HG03432 (cell line): ENCODE measurements at regions not wholly inside any gene's neighbourhood (a gene's known extent, or its start where the extent isn't known, plus 50 kb on each side); places are given as distances from the start of the nearest gene placed in this dataset.

Experiments used
- ATAC-seq: cut with Tn5 transposase; IDR thresholded peaks from one replicate; pipeline ENCODE4 v1.9.1; 2021; ENCODE audit warnings: mild to moderate bottlenecking, moderate library complexity; ENCODE audit not compliant: unreplicated experiment

GRCh38 chr22:49365191-49365837 is 462.4 kb downstream of the BRD1 start:
- ATAC-seq, result no peak

GRCh38 chr22:49364398-49364797 is 463.3 kb downstream of the BRD1 start:
- no peak for ATAC-seq

DNA sequence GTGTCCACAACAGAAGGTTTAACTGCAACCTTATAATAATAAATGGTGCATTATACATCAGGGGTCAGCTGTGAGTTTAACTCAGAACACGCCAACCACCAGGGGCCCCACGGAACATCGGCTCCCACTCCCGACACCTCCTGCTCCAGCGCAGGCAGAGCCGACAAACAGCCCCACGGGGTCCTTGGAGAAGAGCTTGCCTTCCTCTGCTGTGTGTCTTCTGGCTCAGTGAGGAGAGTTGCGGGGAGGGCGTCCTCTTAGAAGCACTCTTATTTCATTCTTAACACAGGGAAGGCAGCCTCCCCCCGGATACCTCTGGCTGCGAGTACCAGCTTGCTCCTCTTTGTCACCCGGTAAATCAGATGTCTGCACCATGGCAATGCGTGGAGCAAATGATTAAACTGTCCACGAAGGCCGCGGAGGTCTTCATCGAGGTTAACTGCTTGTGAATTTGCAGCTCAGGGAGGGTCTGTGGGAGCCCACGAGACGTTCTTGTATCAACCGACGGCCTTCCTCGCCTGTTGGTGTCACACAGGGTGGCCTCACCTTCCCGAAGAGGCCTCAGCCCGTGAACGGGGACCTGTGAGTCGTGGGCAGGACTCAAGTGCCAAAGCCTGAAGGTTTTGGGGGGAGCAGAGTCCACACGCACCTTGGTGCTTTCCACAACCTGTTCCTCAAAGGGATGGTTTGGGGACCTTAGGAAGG is 464.0 kb downstream of the BRD1 start:
- no peak for ATAC-seq

GRCh38 chr22:49362211-49362839 is 465.3 kb downstream of the BRD1 start:
- ATAC-seq, result no peak

DNA sequence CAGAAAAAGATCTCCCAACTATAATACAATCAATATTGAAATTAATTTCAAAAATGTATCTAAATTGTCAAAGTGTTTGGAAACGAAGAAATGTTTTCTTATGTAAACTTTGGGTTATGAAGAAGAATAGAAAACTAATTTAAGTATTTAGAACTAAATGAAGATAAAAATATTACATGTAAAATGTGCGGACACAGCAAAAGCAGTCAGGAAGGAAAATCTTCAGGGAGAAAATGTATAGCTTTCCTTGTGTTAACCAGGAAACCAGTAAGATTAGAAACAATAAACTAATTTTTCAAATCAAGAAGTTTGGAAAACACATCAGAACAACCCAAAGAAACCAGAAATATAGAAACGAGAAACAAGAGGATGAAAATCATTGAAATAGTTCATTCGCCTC is 466.5 kb downstream of the BRD1 start:
- ATAC-seq, result no peak

DNA sequence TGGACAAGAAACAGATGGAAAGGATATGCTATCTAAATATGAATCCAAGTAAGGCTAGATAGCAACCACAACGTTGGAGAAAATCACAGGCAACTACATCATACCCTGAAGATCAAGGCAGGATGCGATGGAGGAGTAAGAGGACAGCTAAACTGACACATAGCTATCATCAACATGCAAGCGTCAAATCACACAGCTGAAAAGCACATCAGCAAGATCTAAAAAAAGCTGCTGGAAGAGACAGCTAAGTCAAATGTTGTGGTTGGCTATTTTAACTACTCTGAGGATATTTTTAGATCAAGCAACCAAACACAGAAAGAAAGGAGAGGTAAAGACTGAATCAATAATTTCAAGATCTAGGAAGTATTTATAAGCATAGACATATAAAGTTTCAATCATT is 466.9 kb downstream of the BRD1 start:
- no peak for ATAC-seq

GRCh38 chr22:49359076-49359475 is 468.6 kb downstream of the BRD1 start:
- no peak for ATAC-seq

- no peak for ATAC-seq
Measured at GRCh38 chr22:49357661-49358440, 469.8 kb downstream of the BRD1 start.

DNA sequence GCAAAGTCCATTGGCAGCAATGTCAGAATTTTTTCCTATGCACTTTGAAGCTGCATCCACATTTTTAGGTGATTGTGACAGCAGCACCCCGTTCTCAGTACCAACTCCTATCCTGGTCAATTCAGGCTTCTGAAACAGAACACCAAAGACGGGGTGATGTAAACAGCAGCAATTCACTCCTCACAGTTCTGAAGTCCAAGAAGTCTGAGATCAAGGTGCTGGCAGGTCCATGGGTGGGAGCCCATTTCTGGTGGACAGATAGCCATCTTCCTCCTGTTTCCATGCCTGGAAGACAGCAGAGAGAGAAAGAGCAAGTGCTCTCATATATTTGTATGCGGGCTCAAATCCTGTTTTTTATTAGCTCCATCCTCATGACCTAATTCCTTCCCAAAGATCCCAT is 471.2 kb downstream of the BRD1 start:
- no peak for ATAC-seq

- no peak for ATAC-seq
Measured at GRCh38 chr22:49355211-49355920, 472.3 kb downstream of the BRD1 start.

- ATAC-seq, result no peak
Measured at GRCh38 chr22:49354516-49355210, 473.0 kb downstream of the BRD1 start.

- ATAC-seq, result no peak
Measured at GRCh38 chr22:49353235-49353634, 474.4 kb downstream of the BRD1 start.

- no peak for ATAC-seq
Measured at GRCh38 chr22:49352361-49353169, 475.1 kb downstream of the BRD1 start.

GRCh38 chr22:49351761-49352227 is 475.9 kb downstream of the BRD1 start:
- no peak for ATAC-seq

- ATAC-seq, result no peak
Measured at GRCh38 chr22:49350441-49351121, 477.1 kb downstream of the BRD1 start.

- ATAC-seq, result no peak
Measured at GRCh38 chr22:49349841-49350381, 477.8 kb downstream of the BRD1 start.

DNA sequence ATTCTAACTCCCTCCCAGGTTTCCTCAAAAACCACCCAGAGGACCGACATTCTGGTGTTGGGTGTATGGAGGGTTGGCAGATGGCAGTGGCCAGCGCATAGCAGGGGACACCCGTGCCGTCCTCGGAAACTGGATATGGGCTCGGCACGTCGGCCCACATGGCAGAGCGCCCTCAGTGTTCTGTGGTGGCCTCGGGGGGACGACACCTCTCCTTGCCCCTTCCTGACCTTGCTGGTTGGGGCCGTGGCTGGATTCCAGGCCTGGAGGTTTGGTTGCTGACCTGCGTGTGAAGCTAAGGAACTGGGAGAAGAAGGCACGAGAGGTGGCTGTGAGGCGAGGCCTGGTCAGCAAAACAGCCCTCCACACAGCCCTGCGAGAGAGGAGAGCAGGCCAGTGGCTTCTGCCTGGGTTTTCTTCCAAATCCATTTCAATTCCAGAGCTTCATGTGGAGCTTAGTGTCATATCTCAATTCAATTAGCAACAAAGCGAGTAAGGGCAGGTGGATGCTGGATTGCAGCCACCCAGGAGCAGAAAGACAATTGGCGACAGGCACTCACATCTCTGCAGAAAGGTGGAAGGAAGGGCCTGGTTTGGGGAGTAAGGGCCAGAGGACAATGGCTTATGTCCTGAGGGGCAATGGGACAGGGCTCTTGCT is 478.4 kb downstream of the BRD1 start:
- ATAC-seq, result no peak

GRCh38 chr22:49348631-49349030 is 479.0 kb downstream of the BRD1 start:
- ATAC-seq, result no peak
